ENCODE measurements at regions not wholly inside any gene's neighbourhood (a gene's known extent, or its start where the extent isn't known, plus 50 kb on each side); places are given as distances from the start of the nearest gene placed in this dataset.
A peak's percentile ranks its signal among the peaks of the same experiment; 100 is the strongest.

GRCh38 chr20:63070771-63071540, 64.2 kb upstream of the BHLHE23 start:
- peak; percentile 69 for DNase-seq (ENCODE audit: low spot score)
- H3K27ac ChIP-seq (ENCODE audit: poor library complexity, severe bottlenecking), result no peak overlapping the region
- H3K4me1 ChIP-seq (ENCODE audit: insufficient read depth, poor library complexity, severe bottlenecking), result no peaks in the 10 kb centered on the region
- H3K36me3 ChIP-seq (ENCODE audit: low read depth), result no peaks in the 10 kb centered on the region
- H3K27me3 ChIP-seq (ENCODE audit: insufficient read depth, poor library complexity, severe bottlenecking), result peaks cover 34% of the 10 kb centered on the region
- H3K9me3 ChIP-seq (ENCODE audit: severe bottlenecking), result no peaks in the 10 kb centered on the region
- TF ChIP-seq, protein P1, sequence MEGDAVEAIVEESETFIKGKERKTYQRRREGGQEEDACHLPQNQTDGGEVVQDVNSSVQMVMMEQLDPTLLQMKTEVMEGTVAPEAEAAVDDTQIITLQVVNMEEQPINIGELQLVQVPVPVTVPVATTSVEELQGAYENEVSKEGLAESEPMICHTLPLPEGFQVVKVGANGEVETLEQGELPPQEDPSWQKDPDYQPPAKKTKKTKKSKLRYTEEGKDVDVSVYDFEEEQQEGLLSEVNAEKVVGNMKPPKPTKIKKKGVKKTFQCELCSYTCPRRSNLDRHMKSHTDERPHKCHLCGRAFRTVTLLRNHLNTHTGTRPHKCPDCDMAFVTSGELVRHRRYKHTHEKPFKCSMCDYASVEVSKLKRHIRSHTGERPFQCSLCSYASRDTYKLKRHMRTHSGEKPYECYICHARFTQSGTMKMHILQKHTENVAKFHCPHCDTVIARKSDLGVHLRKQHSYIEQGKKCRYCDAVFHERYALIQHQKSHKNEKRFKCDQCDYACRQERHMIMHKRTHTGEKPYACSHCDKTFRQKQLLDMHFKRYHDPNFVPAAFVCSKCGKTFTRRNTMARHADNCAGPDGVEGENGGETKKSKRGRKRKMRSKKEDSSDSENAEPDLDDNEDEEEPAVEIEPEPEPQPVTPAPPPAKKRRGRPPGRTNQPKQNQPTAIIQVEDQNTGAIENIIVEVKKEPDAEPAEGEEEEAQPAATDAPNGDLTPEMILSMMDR (IDR thresholded peaks at IDR 0.05; ENCODE audit: poor library complexity, severe bottlenecking), result no peak
- no peak for ATAC-seq (ENCODE audit: low read depth)
- H3K4me3 ChIP-seq (ENCODE audit: severe bottlenecking), result no peak overlapping the region

DNA sequence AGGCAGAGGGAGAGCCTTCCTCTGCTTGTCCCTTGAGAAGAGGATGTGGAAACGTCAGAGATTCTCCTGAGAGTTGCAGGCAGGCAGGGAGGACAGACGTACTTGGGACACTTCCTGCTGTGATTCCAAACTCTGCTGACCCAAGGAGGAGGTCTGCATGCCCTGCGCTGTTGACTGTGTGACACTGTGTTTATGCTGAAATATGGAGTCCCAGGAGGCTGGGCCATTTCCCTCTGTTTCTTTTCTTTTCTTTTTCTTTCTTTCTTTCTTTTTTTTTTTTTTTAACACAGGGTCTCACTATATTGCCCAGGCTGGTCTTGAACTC, 63.5 kb upstream of the BHLHE23 start:
- Histone ChIP-seq H3K27ac (ENCODE audit: poor library complexity, severe bottlenecking) (no peak overlapping the region), H3K4me1 (ENCODE audit: insufficient read depth, poor library complexity, severe bottlenecking) (no peaks in the 10 kb centered on the region), H3K4me3 (ENCODE audit: severe bottlenecking) (no peak overlapping the region), H3K36me3 (ENCODE audit: low read depth) (no peaks in the 10 kb centered on the region), H3K9me3 (ENCODE audit: severe bottlenecking) (no peaks in the 10 kb centered on the region), H3K27me3 (ENCODE audit: insufficient read depth, poor library complexity, severe bottlenecking) (peaks cover 34% of the 10 kb centered on the region)
- TF ChIP-seq, protein P1 (IDR thresholded peaks at IDR 0.05; ENCODE audit: poor library complexity, severe bottlenecking), result no peak
- ATAC-seq (ENCODE audit: low read depth), result no peak
- DNase-seq (ENCODE audit: low spot score), result peak; percentile 55

GRCh38 chr20:63068711-63069367, 62.1 kb upstream of the BHLHE23 start:
- DNase-seq (ENCODE audit: low spot score), result peak; percentile 86
- Histone ChIP-seq H3K27me3 (ENCODE audit: insufficient read depth, poor library complexity, severe bottlenecking) (peaks cover 32% of the 10 kb centered on the region), H3K4me3 (ENCODE audit: severe bottlenecking) (no peak overlapping the region), H3K27ac (ENCODE audit: poor library complexity, severe bottlenecking) (no peak overlapping the region), H3K4me1 (ENCODE audit: insufficient read depth, poor library complexity, severe bottlenecking) (no peaks in the 10 kb centered on the region), H3K9me3 (ENCODE audit: severe bottlenecking) (no peaks in the 10 kb centered on the region), H3K36me3 (ENCODE audit: low read depth) (no peaks in the 10 kb centered on the region)
- ATAC-seq (ENCODE audit: low read depth), result no peak
- TF ChIP-seq, protein P1 (IDR thresholded peaks at IDR 0.05; ENCODE audit: poor library complexity, severe bottlenecking), result no peak

DNA sequence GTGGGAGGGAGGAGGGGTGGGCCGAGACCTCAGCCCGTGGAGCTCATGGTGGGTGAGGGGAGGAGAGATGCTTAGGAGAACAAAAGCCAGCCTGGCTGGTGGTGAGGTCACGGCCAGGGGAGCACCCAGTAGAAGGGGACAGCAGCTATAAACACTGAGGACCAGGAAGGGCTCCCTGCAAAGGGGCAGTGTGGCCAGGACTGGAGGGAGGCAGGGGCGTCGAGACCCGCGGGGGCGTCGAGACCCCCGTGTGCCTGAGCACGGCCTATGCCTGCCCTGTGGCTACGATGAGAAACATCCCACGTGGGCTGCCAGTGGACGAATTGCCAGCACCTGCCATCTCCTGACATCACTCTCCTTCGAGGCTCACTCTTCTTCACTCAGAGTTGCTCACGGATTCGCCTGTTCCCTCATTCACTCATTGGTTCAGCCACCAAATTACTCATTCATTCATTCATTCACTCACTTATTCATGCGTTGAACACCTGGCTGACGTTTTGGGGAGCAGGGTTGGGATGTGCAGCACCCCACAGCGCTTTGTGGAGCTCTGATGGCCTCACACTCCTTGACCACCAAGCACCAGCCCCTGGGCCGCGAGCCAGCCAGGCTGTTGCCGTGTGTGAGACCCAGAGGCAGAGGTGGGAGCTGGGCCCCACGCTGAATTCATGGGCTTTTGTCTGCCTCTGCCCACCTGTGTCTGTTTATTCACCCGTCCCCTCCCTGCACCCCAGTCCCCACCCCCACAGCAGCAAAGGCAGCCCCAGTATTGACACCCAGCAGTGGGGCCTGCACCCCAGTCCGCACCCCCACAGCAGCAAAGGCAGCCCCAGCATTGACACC, 61.2 kb upstream of the BHLHE23 start:
- TF ChIP-seq, protein P1 (IDR thresholded peaks at IDR 0.05; ENCODE audit: poor library complexity, severe bottlenecking), result no peak
- Histone ChIP-seq H3K27me3 (ENCODE audit: insufficient read depth, poor library complexity, severe bottlenecking) (peaks cover 23% of the 10 kb centered on the region), H3K36me3 (ENCODE audit: low read depth) (no peaks in the 10 kb centered on the region), H3K4me1 (ENCODE audit: insufficient read depth, poor library complexity, severe bottlenecking) (no peaks in the 10 kb centered on the region), H3K9me3 (ENCODE audit: severe bottlenecking) (no peaks in the 10 kb centered on the region), H3K27ac (ENCODE audit: poor library complexity, severe bottlenecking) (no peak overlapping the region), H3K4me3 (ENCODE audit: severe bottlenecking) (no peak overlapping the region)
- peak; percentile 78 for DNase-seq (ENCODE audit: low spot score)
- no peak for ATAC-seq (ENCODE audit: low read depth)
